Mesothelial cell of epicardium (in vitro differentiated cells): ENCODE measurements at regions not wholly inside any gene's neighbourhood (a gene's known extent, or its start where the extent isn't known, plus 50 kb on each side); places are given as distances from the start of the nearest gene placed in this dataset.

ENCODE experiments used
- DNase-seq, 2 experiments: peaks; one replicate each; pipeline ENCODE4 v3.0.0; 2021; ENCODE audit warnings: low spot score in 2 of 2; ENCODE audit not compliant: unreplicated experiment in 2 of 2
- H3K27ac Mint-ChIP-seq: 2 replicates; pipeline ENCODE4 v1.8.0; 2021; ENCODE audit warnings: mixed read lengths
- H3K27me3 Mint-ChIP-seq: 2 replicates; pipeline ENCODE4 v1.8.0; 2021; ENCODE audit warnings: low read depth, mixed read lengths
- H3K36me3 Mint-ChIP-seq: 2 replicates; pipeline ENCODE4 v1.8.0; 2021; ENCODE audit warnings: mixed read lengths
- H3K4me1 Mint-ChIP-seq: 2 replicates; pipeline ENCODE4 v1.8.0; 2021; ENCODE audit warnings: mixed read lengths
- H3K4me3 Mint-ChIP-seq: 2 replicates; pipeline ENCODE4 v1.8.0; 2021; ENCODE audit warnings: mild to moderate bottlenecking, moderate library complexity, mixed read lengths
- H3K9me3 Mint-ChIP-seq: 2 replicates; pipeline ENCODE4 v1.8.0; 2021; ENCODE audit warnings: mixed read lengths
- CTCF ChIP-seq: fragments of 200-600 bp; sonication (generic); IDR thresholded peaks from one replicate; pipeline ENCODE4 v1.5.0; 2021; ENCODE audit warnings: antibody characterized with exemption; ENCODE audit not compliant: unreplicated experiment

- no peak overlapping the region for H3K4me3 Mint-ChIP-seq
- no peak for TF ChIP-seq CTCF
- no peaks in the 10 kb centered on the region for H3K36me3 Mint-ChIP-seq
- no peaks in the 10 kb centered on the region for H3K27me3 Mint-ChIP-seq
- H3K4me1 Mint-ChIP-seq = no peaks in the 10 kb centered on the region
- no peak for DNase-seq
- H3K9me3 Mint-ChIP-seq = peaks cover 3% of the 10 kb centered on the region
- H3K27ac Mint-ChIP-seq = no peak overlapping the region
Observed at GRCh38 chr1:193794239-193794638, 607.8 kb upstream of the B3GALT2 start.

- no peak overlapping the region for H3K27ac Mint-ChIP-seq
- no peak overlapping the region for H3K4me3 Mint-ChIP-seq
- H3K36me3 Mint-ChIP-seq = no peaks in the 10 kb centered on the region
- H3K27me3 Mint-ChIP-seq = no peaks in the 10 kb centered on the region
- TF ChIP-seq CTCF = no peak
- H3K4me1 Mint-ChIP-seq = no peaks in the 10 kb centered on the region
- H3K9me3 Mint-ChIP-seq = peaks cover 3% of the 10 kb centered on the region
- DNase-seq = no peak
Observed at GRCh38 chr1:193791746-193792145, 605.3 kb upstream of the B3GALT2 start.

- TF ChIP-seq CTCF = no peak
- Mint-ChIP-seq H3K27ac (no peak overlapping the region), H3K9me3 (no peaks in the 10 kb centered on the region), H3K4me3 (no peak overlapping the region), H3K27me3 (no peaks in the 10 kb centered on the region), H3K4me1 (no peaks in the 10 kb centered on the region), H3K36me3 (no peaks in the 10 kb centered on the region)
- DNase-seq = no peak
Observed at GRCh38 chr1:193787061-193787460, 600.6 kb upstream of the B3GALT2 start.

GRCh38 chr1:193785850-193786420 is 599.5 kb upstream of the B3GALT2 start:
- Mint-ChIP-seq H3K4me3 (no peak overlapping the region), H3K9me3 (no peaks in the 10 kb centered on the region), H3K27me3 (no peaks in the 10 kb centered on the region), H3K36me3 (no peaks in the 10 kb centered on the region), H3K27ac (no peak overlapping the region), H3K4me1 (no peaks in the 10 kb centered on the region)
- no peak for DNase-seq
- TF ChIP-seq CTCF = no peak

GRCh38 chr1:193774536-193775323 is 588.3 kb upstream of the B3GALT2 start:
- no peak for TF ChIP-seq CTCF
- Mint-ChIP-seq H3K9me3 (peaks cover 24% of the 10 kb centered on the region), H3K4me1 (peaks cover 6% of the 10 kb centered on the region), H3K27ac (no peak overlapping the region), H3K36me3 (peaks cover 6% of the 10 kb centered on the region), H3K4me3 (no peak overlapping the region), H3K27me3 (no peaks in the 10 kb centered on the region)
- no peak for DNase-seq
